ENCODE measurements at regions not wholly inside any gene's neighbourhood (a gene's known extent, or its start where the extent isn't known, plus 50 kb on each side); places are given as distances from the start of the nearest gene placed in this dataset.

GRCh38 chr3:167184511-167184910 is 195.6 kb downstream of the ZBBX start:
- intact Hi-C loops (cut with micrococcal nuclease) (no loop called here), dilution Hi-C loops (cut with HindIII; ENCODE audit: low sequenced_read_pairs, unreplicated experiment) (no loop called here), in situ Hi-C loops (cut with MboI; ENCODE audit: low sequenced_read_pairs) (no loop called here)
- Histone ChIP-seq H4K5ac (ENCODE audit: low read depth, low read length) (no peak overlapping the region), H4K20me1 (ENCODE audit: insufficient read depth, low read length) (no peaks in the 10 kb centered on the region), H3K18ac (ENCODE audit: low read depth, low read length) (no peak overlapping the region), H3K27me3 (ENCODE audit: control insufficient read depth, insufficient read depth, low read length) (no peaks in the 10 kb centered on the region), H3K9ac (ENCODE audit: low read depth, low read length) (no peak overlapping the region), H3K4me3 (ENCODE audit: insufficient read depth, low read depth, low read length) (no peak overlapping the region), H4K91ac (ENCODE audit: insufficient read depth, low read depth, low read length) (no peak overlapping the region), H3K79me1 (ENCODE audit: low read depth in 1 of 2, low read length in 2 of 2) (no peaks in the 10 kb centered on the region), H2BK15ac (ENCODE audit: low read depth, low read length) (no peak overlapping the region), H2AK9ac (replicated peaks; ENCODE audit: low read depth, low read length, poor library complexity) (no peak overlapping the region), H3K9me1 (ENCODE audit: insufficient read depth, low read length) (no peaks in the 10 kb centered on the region), H3K14ac (replicated peaks; ENCODE audit: low read depth, low read length) (no peak overlapping the region), H3K56ac (ENCODE audit: extremely low read depth, insufficient read depth, low read length) (no peak overlapping the region), H4K8ac (ENCODE audit: low read depth in 2 of 2, low read length in 2 of 2) (no peak overlapping the region), H3K4me1 (ENCODE audit: control insufficient read depth, insufficient read depth, low read length) (no peaks in the 10 kb centered on the region), H2AFZ (replicated peaks; ENCODE audit: low read length, poor library complexity) (no peak overlapping the region), H3K9me3 (ENCODE audit: control insufficient read depth, insufficient read depth, low read length) (peaks cover 3% of the 10 kb centered on the region; the same call in 1 of the 2 replicates), H2AK5ac (ENCODE audit: low read depth, low read length) (no peak overlapping the region), H3K23ac (ENCODE audit: low read depth, low read length) (no peak overlapping the region), H3K27ac (ENCODE audit: insufficient read depth, low read length) (no peak overlapping the region), H3K4me2 (ENCODE audit: low read depth, low read length) (no peak overlapping the region), H2BK120ac (ENCODE audit: low read depth, low read length) (no peak overlapping the region), H2BK20ac (ENCODE audit: low read depth, low read length) (no peak overlapping the region), H3K4ac (ENCODE audit: low read depth, low read length) (no peak overlapping the region), H2BK5ac (ENCODE audit: low read depth, low read length, poor library complexity, severe bottlenecking) (no peak overlapping the region), H3K36me3 (ENCODE audit: control insufficient read depth, insufficient read depth, low read length) (no peaks in the 10 kb centered on the region)
- ChIA-PET CTCF (no interaction called here), POLR2A (ENCODE audit: unreplicated experiment) (no interaction called here)
- WGBS, 2 experiments (ENCODE audit: extremely low coverage in 2 of 2, insufficient read length in 1 of 2), result no CpG with 5 or more reads among the region's 3 CpGs
- DNase-seq (no peak), ATAC-seq (ENCODE audit: low read depth) (no peak)
- BruUV-seq (replicated peaks), result no TSS peak
- TF ChIP-seq RAD21 (IDR thresholded peaks at IDR 0.05; ENCODE audit: low read length) (no peak), ELK1 (IDR thresholded peaks at IDR 0.05; ENCODE audit: borderline replicate concordance, low read depth, low read length) (no peak), RFX5 (IDR thresholded peaks at IDR 0.05; ENCODE audit: low read depth, low read length) (no peak), RCOR1 (IDR thresholded peaks at IDR 0.05; ENCODE audit: insufficient replicate concordance, low read length) (no peak), POLR2A (IDR thresholded peaks at IDR 0.05; ENCODE audit: low read depth, low read length) (no peak), NFE2L2 (IDR thresholded peaks at IDR 0.05; ENCODE audit: low read depth, low read length) (no peak), MXI1 (IDR thresholded peaks at IDR 0.05; ENCODE audit: borderline replicate concordance, low read depth, low read length) (no peak), CHD1 (IDR thresholded peaks at IDR 0.05; ENCODE audit: low read depth, low read length) (no peak), USF2 (IDR thresholded peaks at IDR 0.05; ENCODE audit: low read depth, low read length) (no peak), CTCF (conservative IDR thresholded peaks at IDR 0.05; ENCODE audit: low read depth, low read length) (no peak), SMC3 (IDR thresholded peaks at IDR 0.05; ENCODE audit: low read depth, low read length) (no peak), FOS (IDR thresholded peaks at IDR 0.05; ENCODE audit: low read depth, low read length) (no peak), MAFK (IDR thresholded peaks at IDR 0.05; ENCODE audit: low read depth, low read length) (no peak), CEBPB (IDR thresholded peaks at IDR 0.05; ENCODE audit: low read depth, low read length) (no peak)

Data from IMR-90 (cell line).